ENCODE measurements at regions not wholly inside any gene's neighbourhood (a gene's known extent, or its start where the extent isn't known, plus 50 kb on each side); places are given as distances from the start of the nearest gene placed in this dataset.

DNA sequence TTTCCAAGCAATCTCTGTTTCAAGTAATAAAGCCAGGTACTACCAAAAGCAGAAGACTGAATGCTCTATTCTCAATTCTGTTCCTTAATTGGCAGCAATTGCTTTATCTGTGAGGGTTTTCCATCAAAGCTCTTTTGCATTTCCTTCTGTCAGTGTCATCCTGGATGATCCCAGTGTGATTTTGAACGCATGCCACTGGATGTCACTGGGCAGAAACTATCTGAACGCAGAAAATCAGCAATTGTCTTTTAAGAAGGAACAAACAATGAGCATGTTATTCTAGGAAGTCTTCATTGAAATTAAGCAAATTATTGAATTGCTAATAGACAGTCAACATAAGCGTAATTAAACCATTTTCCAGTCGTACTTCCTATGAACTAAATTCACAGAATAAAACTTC lies 259.0 kb upstream of the REG3G start:
- no peaks in the 10 kb centered on the region for H3K4me1 ChIP-seq (ENCODE audit: control insufficient read depth in 5 of 5, insufficient read depth in 5 of 5, low read length in 5 of 5)
- DNase-seq: no peak
- ATAC-seq (ENCODE audit: insufficient read depth, low FRiP score): no peak
- H3K9me3 ChIP-seq (ENCODE audit: control insufficient read depth in 4 of 4, insufficient read depth in 3 of 4, low read length in 3 of 4): peaks cover 0 to 7% (median 2%) of the 10 kb centered on the region in 4 donors
- H3K27ac ChIP-seq (ENCODE audit: low read depth in 1 of 2, low read length in 1 of 2): no peak overlapping the region
- H3K27me3 ChIP-seq (ENCODE audit: control insufficient read depth in 3 of 3, insufficient read depth in 3 of 3, low read length in 2 of 3): no peaks in the 10 kb centered on the region
- 77 to 87% methylated on average over 4 of the region's 4 CpGs for WGBS, 2 donors
- TF ChIP-seq, protein P1, sequence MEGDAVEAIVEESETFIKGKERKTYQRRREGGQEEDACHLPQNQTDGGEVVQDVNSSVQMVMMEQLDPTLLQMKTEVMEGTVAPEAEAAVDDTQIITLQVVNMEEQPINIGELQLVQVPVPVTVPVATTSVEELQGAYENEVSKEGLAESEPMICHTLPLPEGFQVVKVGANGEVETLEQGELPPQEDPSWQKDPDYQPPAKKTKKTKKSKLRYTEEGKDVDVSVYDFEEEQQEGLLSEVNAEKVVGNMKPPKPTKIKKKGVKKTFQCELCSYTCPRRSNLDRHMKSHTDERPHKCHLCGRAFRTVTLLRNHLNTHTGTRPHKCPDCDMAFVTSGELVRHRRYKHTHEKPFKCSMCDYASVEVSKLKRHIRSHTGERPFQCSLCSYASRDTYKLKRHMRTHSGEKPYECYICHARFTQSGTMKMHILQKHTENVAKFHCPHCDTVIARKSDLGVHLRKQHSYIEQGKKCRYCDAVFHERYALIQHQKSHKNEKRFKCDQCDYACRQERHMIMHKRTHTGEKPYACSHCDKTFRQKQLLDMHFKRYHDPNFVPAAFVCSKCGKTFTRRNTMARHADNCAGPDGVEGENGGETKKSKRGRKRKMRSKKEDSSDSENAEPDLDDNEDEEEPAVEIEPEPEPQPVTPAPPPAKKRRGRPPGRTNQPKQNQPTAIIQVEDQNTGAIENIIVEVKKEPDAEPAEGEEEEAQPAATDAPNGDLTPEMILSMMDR (IDR thresholded peaks at IDR 0.05; ENCODE audit: control extremely low read depth, extremely low read depth): no peak
- H3K4me3 ChIP-seq: no peak overlapping the region
- H3K9ac ChIP-seq (ENCODE audit: insufficient read depth in 1 of 2, low read length in 2 of 2): no peak overlapping the region
- H3K36me3 ChIP-seq (ENCODE audit: control insufficient read depth in 4 of 4, insufficient read depth in 4 of 4, low read length in 4 of 4): no peaks in the 10 kb centered on the region

DNA sequence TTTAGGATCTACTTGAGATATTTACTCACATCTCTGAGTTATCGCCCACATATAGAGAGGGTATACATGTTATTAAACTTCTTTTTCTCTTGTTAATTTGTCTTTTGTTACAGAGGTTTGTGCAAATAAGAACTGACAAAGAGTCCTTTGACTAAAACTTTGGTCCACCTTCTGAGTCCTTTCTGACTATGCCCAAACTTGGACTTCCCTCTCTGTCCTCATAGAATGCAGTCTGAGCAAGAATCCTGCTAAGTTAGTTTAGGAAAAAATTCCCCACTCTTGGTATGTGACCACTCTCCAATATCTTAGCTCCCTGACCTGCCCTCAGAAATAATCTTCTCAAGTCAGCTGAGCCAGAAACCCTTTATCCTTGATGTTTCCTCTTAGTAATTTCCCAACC lies 257.5 kb upstream of the REG3G start:
- Histone ChIP-seq H3K9me3 (ENCODE audit: control insufficient read depth in 4 of 4, insufficient read depth in 3 of 4, low read length in 3 of 4) (peaks cover 0 to 4% (median 1%) of the 10 kb centered on the region in 4 donors), H3K9ac (ENCODE audit: insufficient read depth in 1 of 2, low read length in 2 of 2) (no peak overlapping the region), H3K4me1 (ENCODE audit: control insufficient read depth in 5 of 5, insufficient read depth in 5 of 5, low read length in 5 of 5) (no peaks in the 10 kb centered on the region), H3K27ac (ENCODE audit: low read depth in 1 of 2, low read length in 1 of 2) (no peak overlapping the region), H3K4me3 (no peak overlapping the region), H3K36me3 (ENCODE audit: control insufficient read depth in 4 of 4, insufficient read depth in 4 of 4, low read length in 4 of 4) (no peaks in the 10 kb centered on the region), H3K27me3 (ENCODE audit: control insufficient read depth in 3 of 3, insufficient read depth in 3 of 3, low read length in 2 of 3) (no peaks in the 10 kb centered on the region)
- TF ChIP-seq, protein P1 (IDR thresholded peaks at IDR 0.05; ENCODE audit: control extremely low read depth, extremely low read depth): no peak
- 58 to 82% methylated on average over 1 of the region's 1 CpG for WGBS, 2 donors
- DNase-seq (peak in 2 of 3 donors; percentile 4 to 28), ATAC-seq (ENCODE audit: insufficient read depth, low FRiP score) (no peak)

GRCh38 chr2:78775291-78775690 lies 250.2 kb upstream of the REG3G start:
- TF ChIP-seq, protein P1 (IDR thresholded peaks at IDR 0.05; ENCODE audit: control extremely low read depth, extremely low read depth): no peak
- Histone ChIP-seq H3K9me3 (ENCODE audit: control insufficient read depth in 4 of 4, insufficient read depth in 3 of 4, low read length in 3 of 4) (peaks cover 0 to 9% (median 2%) of the 10 kb centered on the region in 4 donors), H3K4me1 (ENCODE audit: control insufficient read depth in 5 of 5, insufficient read depth in 5 of 5, low read length in 5 of 5) (no peaks in the 10 kb centered on the region), H3K27me3 (ENCODE audit: control insufficient read depth in 3 of 3, insufficient read depth in 3 of 3, low read length in 2 of 3) (no peaks in the 10 kb centered on the region), H3K9ac (ENCODE audit: insufficient read depth in 1 of 2, low read length in 2 of 2) (no peak overlapping the region), H3K27ac (ENCODE audit: low read depth in 1 of 2, low read length in 1 of 2) (no peak overlapping the region), H3K36me3 (ENCODE audit: control insufficient read depth in 4 of 4, insufficient read depth in 4 of 4, low read length in 4 of 4) (no peaks in the 10 kb centered on the region), H3K4me3 (no peak overlapping the region)
- DNase-seq (no peak), ATAC-seq (ENCODE audit: insufficient read depth, low FRiP score) (no peak)
- 96 to 97% methylated on average over 4 of the region's 4 CpGs for WGBS, 2 donors

Measured in lung (tissue), 11 donors.